ENCODE measurements at regions not wholly inside any gene's neighbourhood (a gene's known extent, or its start where the extent isn't known, plus 50 kb on each side); places are given as distances from the start of the nearest gene placed in this dataset.

DNA sequence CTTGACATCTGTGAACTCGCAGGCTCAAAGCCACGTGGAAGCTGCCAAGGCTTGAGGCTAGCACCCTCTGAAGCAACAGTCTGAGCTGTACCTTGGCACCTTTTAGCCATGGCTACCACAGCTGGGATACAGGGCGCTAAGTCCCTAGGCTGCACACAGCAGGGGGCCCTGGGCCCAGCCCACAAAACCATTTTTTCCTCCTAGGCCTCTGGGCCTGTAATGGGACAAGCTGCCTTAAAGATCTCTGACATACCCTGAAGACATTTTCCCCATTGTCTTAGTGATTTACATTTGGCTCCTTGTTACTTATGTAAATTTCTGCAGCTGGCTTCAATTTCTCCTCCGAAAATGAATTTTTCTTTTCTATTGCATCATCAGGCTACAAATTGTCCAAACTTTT is 455.9 kb downstream of the TDRD3 start:
- TF ChIP-seq POLR2A (IDR thresholded peaks at IDR 0.05) (no peak), CTCF (IDR thresholded peaks at IDR 0.05) (no peak), POLR2AphosphoS5 (IDR thresholded peaks at IDR 0.05) (no peak), EP300 (IDR thresholded peaks at IDR 0.05; ENCODE audit: low read depth) (no peak)

All from transverse colon (tissue), 4 donors.